ENCODE measurements at regions not wholly inside any gene's neighbourhood (a gene's known extent, or its start where the extent isn't known, plus 50 kb on each side); places are given as distances from the start of the nearest gene placed in this dataset.

GRCh38 chr16:55083052-55083451 is 152.4 kb downstream of the IRX5 start:
- H3K27ac ChIP-seq (ENCODE audit: low read length), result no peak overlapping the region
- no peaks in the 10 kb centered on the region for H3K9me2 ChIP-seq (replicated peaks; ENCODE audit: low read length)
- ATAC-seq, result no peak
- no peak overlapping the region for H2AFZ ChIP-seq (ENCODE audit: low read length)
- H3K27me3 ChIP-seq (ENCODE audit: low read length), result no peaks in the 10 kb centered on the region
- intact Hi-C loops (cut with micrococcal nuclease), result no loop called here
- ChIA-PET POLR2A (ENCODE audit: unreplicated experiment) (no interaction called here), CTCF (no interaction called here)
- H4K20me1 ChIP-seq (ENCODE audit: low read length), result no peaks in the 10 kb centered on the region
- no peak for TF ChIP-seq EZH2 (IDR thresholded peaks at IDR 0.05; ENCODE audit: low read length, unreplicated experiment)
- no peaks in the 10 kb centered on the region for H3K36me3 ChIP-seq (ENCODE audit: low read depth, low read length)
- H3K4me3 ChIP-seq (ENCODE audit: low read length), result no peak overlapping the region
- H3K4me1 ChIP-seq (ENCODE audit: insufficient read depth, low read length), result no peaks in the 10 kb centered on the region
- H3K79me2 ChIP-seq (ENCODE audit: low read length), result no peaks in the 10 kb centered on the region
- no peaks in the 10 kb centered on the region for H3F3A ChIP-seq (ENCODE audit: low read length, unreplicated experiment)
- no peaks in the 10 kb centered on the region for H3K9me3 ChIP-seq (ENCODE audit: low read length)
- no TSS peak for BruUV-seq (replicated peaks)
- H3K9ac ChIP-seq (ENCODE audit: low read length), result no peak overlapping the region
- H3K4me2 ChIP-seq (ENCODE audit: low read length), result no peak overlapping the region
- DNase-seq, result no peak

- POLR2A ChIA-PET (ENCODE audit: unreplicated experiment), result no interaction called here
These were observed 157.4 kb downstream of the IRX5 start for GRCh38 chr16:55088098-55088497.

GRCh38 chr16:55089600-55089999 is 158.9 kb downstream of the IRX5 start:
- Histone ChIP-seq H3K27ac (ENCODE audit: low read length) (no peak overlapping the region), H2AFZ (ENCODE audit: low read length) (no peak overlapping the region), H3K9me3 (ENCODE audit: low read length) (no peaks in the 10 kb centered on the region), H3K4me3 (ENCODE audit: low read length) (no peak overlapping the region), H3K9me2 (replicated peaks; ENCODE audit: low read length) (no peaks in the 10 kb centered on the region), H3F3A (ENCODE audit: low read length, unreplicated experiment) (no peaks in the 10 kb centered on the region), H3K9ac (ENCODE audit: low read length) (no peak overlapping the region), H3K36me3 (ENCODE audit: low read depth, low read length) (no peaks in the 10 kb centered on the region), H4K20me1 (ENCODE audit: low read length) (no peaks in the 10 kb centered on the region), H3K4me2 (ENCODE audit: low read length) (no peak overlapping the region), H3K27me3 (ENCODE audit: low read length) (no peaks in the 10 kb centered on the region), H3K79me2 (ENCODE audit: low read length) (no peaks in the 10 kb centered on the region), H3K4me1 (ENCODE audit: insufficient read depth, low read length) (no peaks in the 10 kb centered on the region)
- BruUV-seq (replicated peaks), result no TSS peak
- no peak for TF ChIP-seq EZH2 (IDR thresholded peaks at IDR 0.05; ENCODE audit: low read length, unreplicated experiment)
- TF ChIP-seq CTCF (conservative IDR thresholded peaks at IDR 0.05; ENCODE audit: low read depth, low read length), result no peak
- TF ChIP-seq EZH2phosphoT487 (IDR thresholded peaks at IDR 0.05; ENCODE audit: borderline replicate concordance, low read length), result no peak
- ChIA-PET CTCF (no interaction called here), POLR2A (ENCODE audit: unreplicated experiment) (no interaction called here)
- ATAC-seq, result no peak
- intact Hi-C loops (cut with micrococcal nuclease), result no loop called here
- no peak for DNase-seq

More at GRCh38 chr16:55088098-55088497, 157.4 kb downstream of the IRX5 start:
- no peaks in the 10 kb centered on the region for H3F3A ChIP-seq (ENCODE audit: low read length, unreplicated experiment)
- no peak overlapping the region for H3K27ac ChIP-seq (ENCODE audit: low read length)
- no peaks in the 10 kb centered on the region for H3K9me3 ChIP-seq (ENCODE audit: low read length)
- CTCF ChIA-PET, result no interaction called here
- no TSS peak for BruUV-seq (replicated peaks)
- H3K4me3 ChIP-seq (ENCODE audit: low read length), result no peak overlapping the region
- H3K4me2 ChIP-seq (ENCODE audit: low read length), result no peak overlapping the region
- H3K79me2 ChIP-seq (ENCODE audit: low read length), result no peaks in the 10 kb centered on the region
- no peaks in the 10 kb centered on the region for H4K20me1 ChIP-seq (ENCODE audit: low read length)
- DNase-seq (no peak), ATAC-seq (no peak)
- H3K4me1 ChIP-seq (ENCODE audit: insufficient read depth, low read length), result no peaks in the 10 kb centered on the region
- no peaks in the 10 kb centered on the region for H3K36me3 ChIP-seq (ENCODE audit: low read depth, low read length)
- H2AFZ ChIP-seq (ENCODE audit: low read length), result no peak overlapping the region
- intact Hi-C loops (cut with micrococcal nuclease), result no loop called here
- no peak overlapping the region for H3K9ac ChIP-seq (ENCODE audit: low read length)
- no peaks in the 10 kb centered on the region for H3K27me3 ChIP-seq (ENCODE audit: low read length)
- no peaks in the 10 kb centered on the region for H3K9me2 ChIP-seq (replicated peaks; ENCODE audit: low read length)
- TF ChIP-seq CTCF (conservative IDR thresholded peaks at IDR 0.05; ENCODE audit: low read depth, low read length) (no peak), EZH2 (IDR thresholded peaks at IDR 0.05; ENCODE audit: low read length, unreplicated experiment) (no peak), EZH2phosphoT487 (IDR thresholded peaks at IDR 0.05; ENCODE audit: borderline replicate concordance, low read length) (no peak)
